HUES48 (cell line): ENCODE measurements at regions not wholly inside any gene's neighbourhood (a gene's known extent, or its start where the extent isn't known, plus 50 kb on each side); places are given as distances from the start of the nearest gene placed in this dataset.

ENCODE experiments used
- H3K27ac ChIP-seq: one replicate; pipeline ENCODE4 v1.7.0; 2013; ENCODE audit warnings: low read depth, low read length, inconsistent platforms
- H3K27me3 ChIP-seq: 2 replicates; pipeline ENCODE4 v1.6.1; 2013; ENCODE audit warnings: mild to moderate bottlenecking, low read length; ENCODE audit not compliant: control insufficient read depth, insufficient read depth
- H3K36me3 ChIP-seq: 2 replicates; pipeline ENCODE4 v1.6.1; 2013; ENCODE audit warnings: low read length; ENCODE audit not compliant: control insufficient read depth, insufficient read depth
- H3K4me1 ChIP-seq: 2 replicates; pipeline ENCODE4 v1.6.1; 2013; ENCODE audit warnings: mild to moderate bottlenecking, low read length; ENCODE audit not compliant: control insufficient read depth, insufficient read depth
- H3K4me3 ChIP-seq: 2 replicates; pipeline ENCODE4 v1.5.1; 2013; ENCODE audit warnings: mild to moderate bottlenecking, low read depth, low read length
- H3K9ac ChIP-seq: 2 replicates; pipeline ENCODE4 v1.6.1; 2013; ENCODE audit warnings: mild to moderate bottlenecking, low read depth, low read length, moderate library complexity
- H3K9me3 ChIP-seq: 2 replicates; pipeline ENCODE4 v1.6.1; 2013; ENCODE audit warnings: low read length; ENCODE audit not compliant: control insufficient read depth, insufficient read depth

DNA sequence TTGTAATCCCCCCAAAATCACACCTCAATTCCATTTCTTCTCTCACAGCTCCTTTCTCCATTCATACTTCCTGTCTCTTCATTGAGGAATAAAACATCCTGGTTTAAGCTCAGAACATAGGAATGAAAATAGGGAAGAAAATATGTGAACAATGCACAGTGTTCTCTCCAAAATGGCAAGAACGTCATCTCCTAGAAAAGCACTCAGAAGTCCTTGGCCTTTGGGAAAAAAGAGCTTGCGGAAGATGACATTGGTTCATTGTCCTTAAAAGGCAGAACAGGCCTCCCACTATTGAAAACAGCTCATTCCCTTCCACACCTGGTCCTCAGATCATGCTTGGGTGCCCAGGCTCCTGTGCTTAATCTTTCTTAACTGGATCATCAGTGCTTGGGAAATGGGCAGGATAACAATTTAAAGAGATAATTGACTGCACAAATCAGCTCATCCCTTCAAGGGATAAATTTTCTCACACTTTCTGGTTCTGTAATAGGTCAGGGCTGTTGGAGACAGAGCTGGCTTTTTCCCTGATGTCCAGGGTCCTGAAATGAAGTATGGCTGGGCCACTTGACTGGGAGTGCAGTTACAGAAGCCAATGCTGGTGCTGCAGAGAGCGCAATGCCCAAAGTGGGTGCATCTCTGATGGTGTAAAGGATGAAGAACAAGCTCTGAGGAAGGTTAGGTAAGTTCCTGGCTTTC is 69.2 kb downstream of the MARCHF4 start:
- no peak overlapping the region for H3K9ac ChIP-seq
- no peak overlapping the region for H3K4me3 ChIP-seq
- H3K27me3 ChIP-seq = peaks cover 3% of the 10 kb centered on the region; the same call in 1 of the 2 replicates
- H3K4me1 ChIP-seq = peaks cover 22% of the 10 kb centered on the region
- H3K36me3 ChIP-seq = no peaks in the 10 kb centered on the region
- H3K9me3 ChIP-seq = no peaks in the 10 kb centered on the region
- no peak overlapping the region for H3K27ac ChIP-seq

- H3K9me3 ChIP-seq = no peaks in the 10 kb centered on the region
- peaks cover 16% of the 10 kb centered on the region for H3K4me1 ChIP-seq
- H3K4me3 ChIP-seq = no peak overlapping the region
- H3K27ac ChIP-seq = no peak overlapping the region
- no peaks in the 10 kb centered on the region for H3K36me3 ChIP-seq
- H3K9ac ChIP-seq = no peak overlapping the region
- peaks cover 3% of the 10 kb centered on the region; the same call in 1 of the 2 replicates for H3K27me3 ChIP-seq
Observed at GRCh38 chr2:216300906-216301305, 71.4 kb downstream of the MARCHF4 start.

GRCh38 chr2:216299588-216299987 is 72.7 kb downstream of the MARCHF4 start:
- Histone ChIP-seq H3K4me1 (peaks cover 16% of the 10 kb centered on the region), H3K9ac (no peak overlapping the region), H3K27me3 (peaks cover 3% of the 10 kb centered on the region; the same call in 1 of the 2 replicates), H3K9me3 (no peaks in the 10 kb centered on the region), H3K36me3 (no peaks in the 10 kb centered on the region), H3K4me3 (no peak overlapping the region), H3K27ac (no peak overlapping the region)

GRCh38 chr2:216298719-216299495 is 73.4 kb downstream of the MARCHF4 start:
- Histone ChIP-seq H3K4me1 (peaks cover 16% of the 10 kb centered on the region), H3K27me3 (peaks cover 3% of the 10 kb centered on the region; the same call in 1 of the 2 replicates), H3K9ac (no peak overlapping the region), H3K9me3 (no peaks in the 10 kb centered on the region), H3K4me3 (no peak overlapping the region), H3K36me3 (no peaks in the 10 kb centered on the region), H3K27ac (no peak overlapping the region)

- Histone ChIP-seq H3K4me1 (peaks cover 16% of the 10 kb centered on the region), H3K27me3 (peaks cover 3% of the 10 kb centered on the region; the same call in 1 of the 2 replicates), H3K4me3 (no peak overlapping the region), H3K9ac (no peak overlapping the region), H3K36me3 (no peaks in the 10 kb centered on the region), H3K27ac (no peak overlapping the region), H3K9me3 (no peaks in the 10 kb centered on the region)
Observed at GRCh38 chr2:216296856-216297255, 75.4 kb downstream of the MARCHF4 start.

- Histone ChIP-seq H3K9ac (no peak overlapping the region), H3K4me3 (no peak overlapping the region), H3K27me3 (no peaks in the 10 kb centered on the region), H3K4me1 (peaks cover 2% of the 10 kb centered on the region; the same call in 1 of the 2 replicates), H3K27ac (no peak overlapping the region), H3K9me3 (no peaks in the 10 kb centered on the region), H3K36me3 (no peaks in the 10 kb centered on the region)
Observed at GRCh38 chr2:216294305-216294704, 78.0 kb downstream of the MARCHF4 start.

DNA sequence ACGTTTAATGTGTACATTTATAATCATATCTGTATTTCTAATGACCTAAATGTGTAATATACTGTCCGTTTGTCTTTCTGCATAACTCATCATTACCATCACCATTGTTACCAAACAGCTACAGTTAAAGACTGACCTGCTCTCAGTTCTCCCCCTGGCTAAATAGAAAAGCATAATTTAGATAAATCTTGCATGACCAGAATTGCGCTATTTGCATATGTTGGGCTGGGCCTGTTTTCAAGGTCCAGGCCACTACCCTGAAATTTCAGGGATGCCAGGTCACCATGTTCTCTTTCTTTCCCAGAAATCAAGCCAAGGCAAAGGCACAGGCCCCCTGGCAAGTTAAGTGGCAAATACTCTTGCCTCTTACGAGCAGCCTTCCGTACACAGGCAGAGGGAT is 78.4 kb downstream of the MARCHF4 start:
- H3K4me1 ChIP-seq = peaks cover 5% of the 10 kb centered on the region; the same call in 1 of the 2 replicates
- no peak overlapping the region for H3K27ac ChIP-seq
- H3K9ac ChIP-seq = no peak overlapping the region
- no peaks in the 10 kb centered on the region for H3K27me3 ChIP-seq
- H3K4me3 ChIP-seq = no peak overlapping the region
- no peaks in the 10 kb centered on the region for H3K9me3 ChIP-seq
- H3K36me3 ChIP-seq = no peaks in the 10 kb centered on the region

DNA sequence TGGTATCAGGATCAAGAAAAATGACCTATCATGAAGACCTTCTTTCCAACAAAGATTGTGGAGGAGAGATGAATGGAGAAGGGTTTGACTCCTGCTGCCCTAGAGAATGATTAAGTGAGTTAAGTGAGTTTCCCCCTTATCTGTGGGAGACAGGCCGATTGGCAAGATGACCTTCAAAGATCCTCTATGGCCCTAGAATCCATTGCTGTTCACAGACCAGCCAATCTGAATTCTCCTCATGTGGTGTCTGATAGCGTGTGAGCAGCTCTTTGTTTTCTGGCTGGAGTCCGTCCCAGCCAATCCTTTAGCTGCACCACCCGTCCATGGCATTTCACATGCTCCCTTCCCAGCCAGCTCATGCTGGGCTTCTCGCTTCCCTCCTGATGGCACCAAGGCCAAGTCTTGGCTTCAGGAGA is 79.4 kb downstream of the MARCHF4 start:
- H3K27me3 ChIP-seq = no peaks in the 10 kb centered on the region
- no peak overlapping the region for H3K4me3 ChIP-seq
- H3K27ac ChIP-seq = no peak overlapping the region
- H3K36me3 ChIP-seq = no peaks in the 10 kb centered on the region
- H3K9ac ChIP-seq = no peak overlapping the region
- H3K4me1 ChIP-seq = peaks cover 9% of the 10 kb centered on the region
- H3K9me3 ChIP-seq = no peaks in the 10 kb centered on the region

DNA sequence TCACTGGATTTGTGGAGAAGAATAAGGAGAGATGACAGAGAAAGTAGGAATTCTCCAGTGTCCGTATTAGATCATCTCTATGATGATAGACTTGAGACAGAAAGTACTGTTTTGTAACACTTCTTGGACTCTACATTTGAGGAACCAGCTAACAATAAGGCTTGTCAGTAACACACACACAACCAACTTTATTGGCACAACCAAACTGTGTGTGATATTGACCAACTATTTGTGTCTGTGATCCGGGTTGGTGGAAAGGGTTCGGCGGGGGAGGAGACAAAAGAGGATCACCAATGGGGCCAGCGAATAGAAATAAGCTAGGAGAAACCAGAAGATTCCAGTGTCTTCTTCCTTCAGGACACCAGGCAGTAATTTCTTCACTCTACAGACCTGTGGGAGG is 79.8 kb downstream of the MARCHF4 start:
- Histone ChIP-seq H3K9ac (no peak overlapping the region), H3K4me1 (peaks cover 9% of the 10 kb centered on the region), H3K27me3 (no peaks in the 10 kb centered on the region), H3K27ac (no peak overlapping the region), H3K4me3 (no peak overlapping the region), H3K36me3 (no peaks in the 10 kb centered on the region), H3K9me3 (no peaks in the 10 kb centered on the region)

GRCh38 chr2:216289470-216289869 is 82.8 kb downstream of the MARCHF4 start:
- no peaks in the 10 kb centered on the region for H3K36me3 ChIP-seq

GRCh38 chr2:216287251-216287650 is 85.0 kb downstream of the MARCHF4 start:
- peak overlapping the region; percentile 76 for H3K27ac ChIP-seq

More at GRCh38 chr2:216289470-216289869, 82.8 kb downstream of the MARCHF4 start:
- H3K9ac ChIP-seq = no peak overlapping the region
- H3K27ac ChIP-seq = no peak overlapping the region
- no peaks in the 10 kb centered on the region for H3K9me3 ChIP-seq
- no peak overlapping the region for H3K4me3 ChIP-seq
- peaks cover 21% of the 10 kb centered on the region for H3K4me1 ChIP-seq
- no peaks in the 10 kb centered on the region for H3K27me3 ChIP-seq

More at GRCh38 chr2:216287251-216287650, 85.0 kb downstream of the MARCHF4 start:
- Histone ChIP-seq H3K36me3 (no peaks in the 10 kb centered on the region), H3K27me3 (no peaks in the 10 kb centered on the region), H3K9me3 (no peaks in the 10 kb centered on the region), H3K9ac (no peak overlapping the region), H3K4me1 (peaks cover 24% of the 10 kb centered on the region), H3K4me3 (no peak overlapping the region)
